GM12878 (cell line): ENCODE measurements at regions not wholly inside any gene's neighbourhood (a gene's known extent, or its start where the extent isn't known, plus 50 kb on each side); places are given as distances from the start of the nearest gene placed in this dataset.

Source experiments
- CTCF ChIP-seq, 3 experiments: IDR thresholded peaks in 2 of 3; conservative IDR thresholded peaks in 1 of 3; 2 replicates each; pipeline ENCODE4 v1.5.1; 2011; ENCODE audit warnings: low read depth in 3 of 3, low read length in 3 of 3, mild to moderate bottlenecking in 3 of 3, control low read depth in 2 of 3, moderate library complexity in 2 of 3, inconsistent platforms in 1 of 3, mixed read lengths in 1 of 3; ENCODE audit not compliant: control insufficient read depth in 2 of 3, insufficient read depth in 1 of 3; ENCODE audit errors: extremely low read depth in 1 of 3
- KAT2A ChIP-seq: conservative IDR thresholded peaks from 2 replicates; pipeline ENCODE4 v1.6.1; 2011; ENCODE audit warnings: low read depth, low read length; ENCODE audit not compliant: control insufficient read depth

- no peak for TF ChIP-seq KAT2A
- TF ChIP-seq CTCF (IDR thresholded peaks at IDR 0.05 in 2 of 3, conservative IDR thresholded peaks at IDR 0.05 in 1 of 3; ENCODE audit: control insufficient read depth in 2 of 3, extremely low read depth in 1 of 3, insufficient read depth in 1 of 3, low read depth in 3 of 3, low read length in 3 of 3) = no peak
Measured at GRCh38 chr5:107058803-107059202, 611.9 kb downstream of the EFNA5 start.
